NCI-H1417 treated with DMSO at 0.1 percent for 48 hours (cell line): ENCODE measurements at regions not wholly inside any gene's neighbourhood (a gene's known extent, or its start where the extent isn't known, plus 50 kb on each side); places are given as distances from the start of the nearest gene placed in this dataset.

Experiments
- DNase-seq: peaks from one replicate; lab custom pipeline; 2025; lab: John Stamatoyannopoulos, UW

DNA sequence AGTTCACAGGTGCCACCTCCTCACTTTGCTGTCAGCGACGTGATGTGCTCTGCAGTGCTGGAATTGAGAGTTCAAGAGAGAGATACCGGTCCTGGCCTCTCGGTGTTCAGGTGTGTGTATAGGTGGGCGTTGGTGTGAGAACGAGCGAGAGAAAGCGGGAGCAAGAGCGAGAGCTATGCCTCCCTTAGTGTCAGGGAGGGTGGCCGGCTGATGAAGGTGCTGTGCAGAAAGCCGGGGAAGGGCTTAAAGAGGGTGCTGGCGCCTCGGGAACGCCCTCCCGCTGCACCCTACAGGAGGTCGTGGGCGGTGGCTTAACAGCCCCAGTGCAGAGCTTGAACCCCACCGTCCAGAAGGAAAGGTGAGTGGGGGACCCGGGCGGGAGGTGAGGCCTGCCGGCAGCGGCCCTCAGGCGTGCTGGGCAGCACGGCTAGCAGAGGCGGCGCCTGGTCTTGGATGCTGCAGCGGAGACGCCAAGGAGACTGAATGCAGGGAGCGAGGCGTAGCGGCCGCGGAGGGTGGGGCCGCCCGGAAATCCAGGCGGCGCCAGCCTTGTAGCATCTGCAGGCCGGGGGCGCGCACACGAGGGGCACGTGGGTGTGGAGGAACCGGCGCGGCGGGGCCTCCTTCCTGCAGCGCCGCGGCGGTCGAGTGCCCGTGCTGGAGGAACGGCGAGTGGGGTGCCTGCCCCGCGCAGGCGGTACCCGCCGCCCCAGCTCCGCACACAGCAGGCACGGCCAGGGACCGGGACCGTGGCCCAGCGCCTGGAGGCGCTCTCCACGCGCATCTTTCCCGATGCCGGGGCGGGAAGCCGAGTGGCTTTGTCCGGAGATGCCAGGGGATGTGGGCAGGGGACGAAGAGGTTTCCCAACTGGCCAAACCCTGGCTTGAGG is 246.8 kb upstream of the TOPAZ1 start:
- no peak for DNase-seq

- no peak for DNase-seq
Measured at GRCh38 chr3:43995547-43996378, 245.9 kb upstream of the TOPAZ1 start.

- no peak for DNase-seq
Measured at GRCh38 chr3:43996379-43997301, 245.0 kb upstream of the TOPAZ1 start.

GRCh38 chr3:43997316-43997715 is 244.4 kb upstream of the TOPAZ1 start:
- DNase-seq, result no peak

- DNase-seq, result no peak
Measured at GRCh38 chr3:43997788-43998369, 243.8 kb upstream of the TOPAZ1 start.

DNA sequence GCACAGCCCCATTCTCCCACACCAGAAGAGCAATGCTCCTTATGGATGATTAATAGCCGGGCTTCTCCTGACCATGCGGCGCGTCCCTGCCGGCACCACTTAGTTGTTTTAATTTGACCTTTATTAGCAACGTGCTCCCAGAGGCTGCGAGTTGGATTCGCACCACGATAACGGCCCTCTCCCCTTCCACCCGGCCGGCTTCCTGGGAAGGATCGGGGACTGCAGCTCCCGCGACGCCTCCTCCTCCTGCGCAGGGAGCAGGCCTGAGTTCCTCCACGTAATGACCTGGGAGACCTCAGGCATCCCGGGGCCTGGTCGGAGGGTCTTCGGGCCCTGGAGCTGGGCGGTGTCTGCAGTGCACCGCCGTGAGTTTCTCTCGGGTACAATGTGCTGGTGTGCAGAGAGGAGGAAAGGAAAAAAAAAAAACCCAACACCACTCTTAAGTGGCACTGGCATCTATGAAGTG is 243.3 kb upstream of the TOPAZ1 start:
- DNase-seq, result no peak

- no peak for DNase-seq
Measured at GRCh38 chr3:43998836-43999727, 242.6 kb upstream of the TOPAZ1 start.

DNA sequence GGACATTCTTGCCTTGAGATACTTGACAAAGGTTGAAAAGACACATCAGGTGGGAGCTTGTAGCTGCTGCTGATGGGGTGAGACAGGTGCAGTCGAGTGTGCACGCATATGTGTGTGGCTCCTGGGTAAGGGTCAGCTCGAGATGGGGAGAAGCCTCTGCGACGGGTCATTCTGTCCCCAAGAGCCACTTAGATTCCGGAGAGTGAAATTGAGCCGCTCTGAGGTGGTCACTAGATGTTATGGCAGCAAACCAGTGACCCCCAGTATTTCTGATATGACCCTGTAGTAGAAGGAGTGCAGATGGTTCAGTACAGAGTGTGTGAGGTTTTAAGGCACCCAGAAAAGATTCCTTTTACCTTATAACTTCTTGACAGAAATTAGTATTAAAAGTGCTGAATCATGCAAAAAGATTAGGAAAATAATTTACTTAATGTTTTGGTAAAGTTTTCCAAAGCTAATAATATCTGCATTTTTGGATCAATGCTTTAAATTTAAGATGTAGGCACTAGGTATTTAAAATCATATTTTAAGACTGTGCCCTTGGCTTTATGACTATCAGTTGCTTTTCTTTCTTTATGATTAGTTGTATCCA is 241.9 kb upstream of the TOPAZ1 start:
- no peak for DNase-seq

- DNase-seq, result no peak
Measured at GRCh38 chr3:44000586-44000985, 241.1 kb upstream of the TOPAZ1 start.

DNA sequence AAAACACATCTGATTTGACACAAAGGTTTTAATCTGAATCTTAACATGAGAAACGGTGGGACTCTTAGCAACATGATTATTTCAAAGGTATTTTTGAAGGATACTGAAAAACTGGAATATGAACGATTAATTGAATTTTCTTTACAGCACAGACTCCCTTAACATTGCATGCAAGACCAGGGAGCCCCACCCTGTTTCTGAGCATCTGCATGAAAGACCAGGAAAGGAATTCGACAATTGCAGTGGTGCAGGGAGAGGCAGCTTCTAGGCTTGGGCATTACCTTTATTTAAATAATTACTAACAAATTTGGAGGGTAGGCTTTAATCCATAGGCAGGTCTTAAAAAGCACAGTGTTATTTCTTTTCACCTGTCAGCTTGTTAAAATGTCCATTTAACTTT is 240.6 kb upstream of the TOPAZ1 start:
- DNase-seq, result no peak

GRCh38 chr3:44003801-44004200 is 237.9 kb upstream of the TOPAZ1 start:
- no peak for DNase-seq

DNA sequence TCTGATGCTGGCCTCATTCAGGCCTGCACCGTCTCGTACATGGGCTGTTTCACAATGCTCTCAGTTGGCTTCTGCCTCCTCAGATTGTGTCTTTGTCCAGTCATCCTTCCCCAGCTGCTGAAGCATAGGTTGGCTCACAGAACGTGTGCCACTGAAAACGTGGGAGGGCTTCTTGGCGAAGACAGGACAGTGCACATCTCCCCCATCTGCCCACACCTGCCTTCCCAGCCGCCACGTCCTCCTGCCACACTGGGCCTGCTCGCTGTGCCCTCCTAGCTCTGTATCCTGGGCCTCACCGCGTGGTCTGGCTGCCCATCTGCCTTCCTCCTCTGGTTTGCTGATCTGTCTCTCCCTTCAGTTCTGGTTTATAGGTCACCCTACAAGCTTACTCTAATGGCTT is 230.0 kb upstream of the TOPAZ1 start:
- DNase-seq, result no peak

GRCh38 chr3:44012160-44012899 is 229.4 kb upstream of the TOPAZ1 start:
- no peak for DNase-seq

GRCh38 chr3:44013967-44014366 is 227.7 kb upstream of the TOPAZ1 start:
- DNase-seq, result no peak

- no peak for DNase-seq
Measured at GRCh38 chr3:44015170-44015569, 226.5 kb upstream of the TOPAZ1 start.

- no peak for DNase-seq
Measured at GRCh38 chr3:44016818-44017217, 224.9 kb upstream of the TOPAZ1 start.

DNA sequence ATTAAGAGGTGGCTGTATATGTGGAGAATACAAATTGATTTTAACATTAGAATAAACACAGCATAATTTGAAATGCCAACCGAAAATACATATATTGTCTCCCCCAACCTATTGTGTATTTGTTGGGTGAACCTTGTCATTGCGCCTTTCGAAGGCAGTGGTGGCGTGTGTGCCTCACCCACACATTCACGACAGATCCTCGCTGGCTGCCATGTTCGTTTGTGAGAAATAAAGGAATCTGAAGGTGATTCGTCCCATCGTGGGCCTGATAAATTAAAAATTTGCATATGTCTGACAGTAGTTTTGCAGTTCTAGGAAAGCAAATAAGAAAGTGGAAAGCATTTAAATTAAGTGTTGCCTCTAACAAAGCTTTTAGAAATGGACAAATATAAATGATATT is 222.8 kb upstream of the TOPAZ1 start:
- DNase-seq, result no peak

- DNase-seq, result no peak
Measured at GRCh38 chr3:44019736-44020135, 221.9 kb upstream of the TOPAZ1 start.

DNA sequence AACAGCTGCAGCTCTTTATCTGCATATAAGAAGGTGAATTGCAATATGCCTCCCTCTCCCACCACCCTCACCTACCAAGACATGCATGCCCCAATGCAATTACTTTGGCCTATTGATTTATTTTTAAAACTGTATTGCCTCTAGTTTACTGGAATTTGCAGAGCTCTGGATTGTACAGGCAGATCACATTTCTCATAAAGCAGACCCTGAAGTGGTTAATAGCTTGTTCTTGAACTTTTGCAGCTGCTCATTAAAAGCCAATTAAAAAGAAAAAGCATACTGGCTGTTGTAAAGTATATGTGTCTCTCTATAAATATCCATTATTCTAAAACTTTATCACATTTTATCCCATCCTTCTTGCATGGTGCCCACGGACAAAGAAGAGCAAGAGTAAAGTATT is 221.5 kb upstream of the TOPAZ1 start:
- no peak for DNase-seq
